Panc1 (cell line): ENCODE measurements at regions not wholly inside any gene's neighbourhood (a gene's known extent, or its start where the extent isn't known, plus 50 kb on each side); places are given as distances from the start of the nearest gene placed in this dataset.

Source experiments
- ATAC-seq: fragments of 200-7000 bp; cut with Tn5 transposase; 2 replicates; pipeline ENCODE4 v1.9.1; 2020; ENCODE audit warnings: mild to moderate bottlenecking, moderate library complexity
- BruUV-seq: library from RNA; stranded (reverse); fragments of 400-500 nt; replicated peaks from 2 replicates; lab custom pipeline; 2021; lab: Mats Ljungman, UMichigan
- CTCF ChIA-PET: fragments of 300-600 bp; sonication (Branson Sonifier 250); formaldehyde crosslinking; loops from one replicate; lab custom pipeline; 2022; ENCODE audit warnings: antibody characterized with exemption; lab: Charles Lee
- POLR2A ChIA-PET: fragments of 300-600 bp; sonication (Branson Sonifier 250); formaldehyde crosslinking; loops from one replicate; lab custom pipeline; 2022; ENCODE audit warnings: antibody characterized with exemption; lab: Charles Lee
- DNase-seq: peaks from one replicate; pipeline ENCODE4 v3.0.0-alpha.2; 2010; ENCODE audit warnings: low read depth, low spot score
- H3K27ac ChIP-seq: 2 replicates; pipeline ENCODE4 v1.5.1; 2011; ENCODE audit warnings: mild to moderate bottlenecking, low read length, inconsistent platforms
- H3K27me3 ChIP-seq: fragments of 200-500 bp; sonication (Bioruptor generic); 2 replicates; pipeline ENCODE4 v1.6.0; 2014; ENCODE audit warnings: low read length, inconsistent platforms; ENCODE audit not compliant: control insufficient read depth, insufficient read depth
- H3K36me3 ChIP-seq: fragments of 200-500 bp; sonication (Bioruptor generic); 2 replicates; pipeline ENCODE4 v1.5.1; 2014; ENCODE audit warnings: inconsistent platforms, mild to moderate bottlenecking, low read length, moderate library complexity; ENCODE audit not compliant: control insufficient read depth, insufficient read depth
- H3K4me1 ChIP-seq: 2 replicates; pipeline ENCODE4 v1.5.1; 2011; ENCODE audit warnings: inconsistent platforms, mild to moderate bottlenecking, low read length, moderate library complexity; ENCODE audit not compliant: control insufficient read depth, insufficient read depth
- H3K4me3 ChIP-seq, 2 experiments: 2 replicates each; pipeline ENCODE4 v1.5.1; 2011 to 2012; ENCODE audit warnings: low read depth in 2 of 2, low read length in 2 of 2, mild to moderate bottlenecking in 2 of 2, inconsistent platforms in 1 of 2, moderate library complexity in 1 of 2
- H3K9me3 ChIP-seq: fragments of 200-500 bp; sonication (Bioruptor generic); 2 replicates; pipeline ENCODE4 v1.5.1; 2014; ENCODE audit warnings: low read depth, mild to moderate bottlenecking, inconsistent platforms, low read length, moderate library complexity; ENCODE audit not compliant: control insufficient read depth, insufficient read depth
- CTCF ChIP-seq: fragments of 450-650 bp; IDR thresholded peaks from 2 replicates; pipeline ENCODE4 v1.5.1; 2017; ENCODE audit warnings: mild to moderate bottlenecking
- POLR2AphosphoS5 ChIP-seq: IDR thresholded peaks from 2 replicates; pipeline ENCODE4 v1.6.1; 2012; ENCODE audit warnings: mild to moderate bottlenecking, low read depth, low read length, moderate library complexity
- REST ChIP-seq, 2 experiments: IDR thresholded peaks; 2 replicates each; pipeline ENCODE4 v1.6.1; 2011 to 2012; ENCODE audit warnings: low read depth in 2 of 2, control low read depth in 1 of 2, low read length in 1 of 2, mild to moderate bottlenecking in 1 of 2, moderate library complexity in 1 of 2; ENCODE audit not compliant: insufficient read depth in 1 of 2
- SIN3A ChIP-seq: IDR thresholded peaks from 2 replicates; pipeline ENCODE4 v1.6.1; 2012; ENCODE audit warnings: low read depth, mild to moderate bottlenecking, low read length, moderate library complexity, borderline replicate concordance; ENCODE audit not compliant: insufficient read depth
- TCF7L2 ChIP-seq: IDR thresholded peaks from 2 replicates; pipeline ENCODE4 v1.6.1; 2011; ENCODE audit warnings: mild to moderate bottlenecking, low read depth, low read length, inconsistent platforms
- in situ Hi-C: cut with HindIII; loops from 2 replicates; pipeline ENCODE4 v1.10.0; 2016; ENCODE audit warnings: low sequenced_read_pairs, low pct_unique_long_range_greater_than_20kb
- intact Hi-C: fragments of 100-400 bp; cut with micrococcal nuclease; formaldehyde crosslinking; loops from one replicate; pipeline ENCODE4 v1.10.0; 2022; ENCODE audit not compliant: unreplicated experiment

- POLR2A ChIA-PET: no interaction called here
- in situ Hi-C loops: no loop called here
- no peaks in the 10 kb centered on the region for H3K36me3 ChIP-seq
- BruUV-seq: no TSS peak
- CTCF ChIA-PET: no interaction called here
- ATAC-seq (no peak), DNase-seq (no peak)
- TF ChIP-seq SIN3A (no peak), POLR2AphosphoS5 (no peak), REST (IDR thresholded peaks at IDR 0.05; ENCODE audit: insufficient read depth in 1 of 2, low read depth in 2 of 2, low read length in 1 of 2) (no peak)
- intact Hi-C loops: no loop called here
- no peaks in the 10 kb centered on the region; the same call in 1 of the 2 replicates for H3K4me1 ChIP-seq
- peak overlapping the region; percentile 29; the same call in 1 of the 2 replicates for H3K27ac ChIP-seq
- H3K4me3 ChIP-seq: no peak overlapping the region
- no peaks in the 10 kb centered on the region for H3K9me3 ChIP-seq
- H3K27me3 ChIP-seq: no peaks in the 10 kb centered on the region
These were observed 83.2 kb upstream of the EIF5 start for GRCh38 chr14:103250874-103251273.

GRCh38 chr14:103255555-103255954, 78.5 kb upstream of the EIF5 start:
- TF ChIP-seq SIN3A (no peak), POLR2AphosphoS5 (no peak), CTCF (no peak), TCF7L2 (no peak), REST (IDR thresholded peaks at IDR 0.05; ENCODE audit: insufficient read depth in 1 of 2, low read depth in 2 of 2, low read length in 1 of 2) (no peak)
- in situ Hi-C loops (no loop called here), intact Hi-C loops (no loop called here)
- ChIA-PET POLR2A (no interaction called here), CTCF (no interaction called here)
- Histone ChIP-seq H3K4me1 (peaks cover 2% of the 10 kb centered on the region), H3K9me3 (no peaks in the 10 kb centered on the region), H3K36me3 (no peaks in the 10 kb centered on the region), H3K27ac (no peak overlapping the region), H3K4me3 (no peak overlapping the region), H3K27me3 (no peaks in the 10 kb centered on the region)
- BruUV-seq: no TSS peak
- ATAC-seq (no peak), DNase-seq (no peak)
